ENCODE measurements at regions not wholly inside any gene's neighbourhood (a gene's known extent, or its start where the extent isn't known, plus 50 kb on each side); places are given as distances from the start of the nearest gene placed in this dataset.

DNA sequence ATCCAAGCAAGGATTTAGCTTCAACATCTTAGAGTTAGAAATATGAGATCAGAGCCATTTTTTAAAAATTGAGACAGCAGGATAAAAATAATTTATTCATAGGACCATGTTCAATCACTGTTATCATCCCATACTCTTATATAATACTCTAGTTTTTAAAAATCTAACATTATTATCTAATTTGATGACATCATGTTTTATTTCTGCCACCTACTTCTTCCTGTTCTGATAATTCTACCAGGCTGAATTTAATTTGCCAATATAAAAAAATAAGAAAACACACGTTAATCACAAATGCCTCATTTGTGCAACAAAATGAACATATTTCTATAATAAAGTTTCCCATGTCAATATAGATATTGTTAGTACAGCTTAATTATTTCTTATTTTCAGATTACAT, 621.7 kb downstream of the KCNJ3 start:
- Histone ChIP-seq H3K36me3 (ENCODE audit: insufficient read depth, low read length) (no peaks in the 10 kb centered on the region), H2AFZ (ENCODE audit: low read length) (no peak overlapping the region), H3K27ac (ENCODE audit: low read depth, low read length, poor library complexity, severe bottlenecking) (no peak overlapping the region), H3K79me2 (ENCODE audit: insufficient read depth, low read depth, low read length) (no peaks in the 10 kb centered on the region), H3K4me1 (ENCODE audit: insufficient read depth, low read length, poor library complexity, severe bottlenecking) (no peaks in the 10 kb centered on the region), H3K4me3 (ENCODE audit: low read depth, low read length, poor library complexity, severe bottlenecking) (no peak overlapping the region), H3K9me3 (ENCODE audit: low read length) (no peaks in the 10 kb centered on the region), H4K20me1 (ENCODE audit: insufficient read depth, low read length) (no peaks in the 10 kb centered on the region), H3K9me2 (ENCODE audit: insufficient read depth, low read length) (no peaks in the 10 kb centered on the region), H3K4me2 (ENCODE audit: low read length) (no peak overlapping the region)
- intact Hi-C loops (cut with micrococcal nuclease; ENCODE audit: unreplicated experiment): no loop called here
- CTCF ChIA-PET (ENCODE audit: unreplicated experiment): no interaction called here
- no peak for DNase-seq (ENCODE audit: low spot score)
- no TSS peak for BruUV-seq (replicated peaks)
- TF ChIP-seq, protein P1, sequence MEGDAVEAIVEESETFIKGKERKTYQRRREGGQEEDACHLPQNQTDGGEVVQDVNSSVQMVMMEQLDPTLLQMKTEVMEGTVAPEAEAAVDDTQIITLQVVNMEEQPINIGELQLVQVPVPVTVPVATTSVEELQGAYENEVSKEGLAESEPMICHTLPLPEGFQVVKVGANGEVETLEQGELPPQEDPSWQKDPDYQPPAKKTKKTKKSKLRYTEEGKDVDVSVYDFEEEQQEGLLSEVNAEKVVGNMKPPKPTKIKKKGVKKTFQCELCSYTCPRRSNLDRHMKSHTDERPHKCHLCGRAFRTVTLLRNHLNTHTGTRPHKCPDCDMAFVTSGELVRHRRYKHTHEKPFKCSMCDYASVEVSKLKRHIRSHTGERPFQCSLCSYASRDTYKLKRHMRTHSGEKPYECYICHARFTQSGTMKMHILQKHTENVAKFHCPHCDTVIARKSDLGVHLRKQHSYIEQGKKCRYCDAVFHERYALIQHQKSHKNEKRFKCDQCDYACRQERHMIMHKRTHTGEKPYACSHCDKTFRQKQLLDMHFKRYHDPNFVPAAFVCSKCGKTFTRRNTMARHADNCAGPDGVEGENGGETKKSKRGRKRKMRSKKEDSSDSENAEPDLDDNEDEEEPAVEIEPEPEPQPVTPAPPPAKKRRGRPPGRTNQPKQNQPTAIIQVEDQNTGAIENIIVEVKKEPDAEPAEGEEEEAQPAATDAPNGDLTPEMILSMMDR (conservative IDR thresholded peaks at IDR 0.05; ENCODE audit: low read length): no peak
- TF ChIP-seq EZH2phosphoT487 (IDR thresholded peaks at IDR 0.05; ENCODE audit: borderline replicate concordance, low read depth, low read length): no peak
- POLR2A ChIA-PET: interaction anchor here (0.9 kb wide), 1 partner anchor 66 kb away, joined by 3 read pairs; no protein-coding TSS in a partner anchor

DNA sequence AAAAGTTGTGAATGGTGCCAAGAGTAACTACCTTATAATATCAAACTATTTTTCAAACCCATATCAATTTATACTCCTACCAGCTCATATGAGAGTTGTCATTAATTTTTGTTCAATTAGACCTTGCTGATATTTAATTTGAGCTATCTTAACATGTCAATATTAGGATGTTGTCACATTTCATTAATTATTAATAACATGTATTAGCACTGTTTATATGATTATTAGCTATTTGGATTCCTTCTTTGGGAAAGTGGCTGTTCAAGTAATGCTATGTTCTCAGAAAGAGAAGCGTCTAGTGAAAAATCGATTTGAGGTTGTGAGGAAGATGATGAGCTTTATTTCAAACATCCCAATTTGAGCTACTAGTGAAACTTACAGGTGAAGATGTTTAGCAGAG, 620.2 kb downstream of the KCNJ3 start:
- ChIA-PET POLR2A (no interaction called here), CTCF (ENCODE audit: unreplicated experiment) (no interaction called here)
- no TSS peak for BruUV-seq (replicated peaks)
- Histone ChIP-seq H2AFZ (ENCODE audit: low read length) (no peak overlapping the region), H3K4me2 (ENCODE audit: low read length) (no peak overlapping the region), H3K4me1 (ENCODE audit: insufficient read depth, low read length, poor library complexity, severe bottlenecking) (no peaks in the 10 kb centered on the region), H3K9me3 (ENCODE audit: low read length) (no peaks in the 10 kb centered on the region), H3K79me2 (ENCODE audit: insufficient read depth, low read depth, low read length) (no peaks in the 10 kb centered on the region), H3K36me3 (ENCODE audit: insufficient read depth, low read length) (no peaks in the 10 kb centered on the region), H3K27ac (ENCODE audit: low read depth, low read length, poor library complexity, severe bottlenecking) (no peak overlapping the region), H3K9me2 (ENCODE audit: insufficient read depth, low read length) (no peaks in the 10 kb centered on the region), H4K20me1 (ENCODE audit: insufficient read depth, low read length) (no peaks in the 10 kb centered on the region), H3K4me3 (ENCODE audit: low read depth, low read length, poor library complexity, severe bottlenecking) (no peak overlapping the region)
- no peak for TF ChIP-seq EZH2phosphoT487 (IDR thresholded peaks at IDR 0.05; ENCODE audit: borderline replicate concordance, low read depth, low read length)
- TF ChIP-seq, protein P1 (conservative IDR thresholded peaks at IDR 0.05; ENCODE audit: low read length): no peak
- intact Hi-C loops (cut with micrococcal nuclease; ENCODE audit: unreplicated experiment): no loop called here
- DNase-seq (ENCODE audit: low spot score): no peak

DNA sequence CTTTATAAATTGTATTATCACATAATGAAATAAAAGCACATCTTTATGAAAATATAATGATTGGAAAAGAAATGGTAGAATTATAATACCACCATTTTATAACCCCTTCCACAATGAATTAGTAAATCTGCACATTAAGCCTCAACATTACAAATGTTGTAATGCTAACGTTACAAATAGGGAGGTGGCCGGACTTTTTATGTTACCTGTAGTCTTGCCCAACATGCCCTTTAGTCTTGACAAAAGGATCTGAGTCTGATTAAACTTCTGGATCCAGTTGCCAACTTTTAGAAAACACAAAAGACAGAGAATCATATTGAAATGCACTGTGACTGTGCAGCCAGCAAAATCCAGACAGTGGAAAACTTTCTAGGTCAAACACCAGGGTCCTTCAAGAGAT, 617.3 kb downstream of the KCNJ3 start:
- Histone ChIP-seq H3K4me3 (ENCODE audit: low read depth, low read length, poor library complexity, severe bottlenecking) (no peak overlapping the region), H2AFZ (ENCODE audit: low read length) (no peak overlapping the region), H3K9me2 (ENCODE audit: insufficient read depth, low read length) (no peaks in the 10 kb centered on the region), H4K20me1 (ENCODE audit: insufficient read depth, low read length) (no peaks in the 10 kb centered on the region), H3K79me2 (ENCODE audit: insufficient read depth, low read depth, low read length) (no peaks in the 10 kb centered on the region), H3K4me2 (ENCODE audit: low read length) (no peak overlapping the region), H3K36me3 (ENCODE audit: insufficient read depth, low read length) (no peaks in the 10 kb centered on the region), H3K27ac (ENCODE audit: low read depth, low read length, poor library complexity, severe bottlenecking) (no peak overlapping the region), H3K4me1 (ENCODE audit: insufficient read depth, low read length, poor library complexity, severe bottlenecking) (no peaks in the 10 kb centered on the region), H3K9me3 (ENCODE audit: low read length) (no peaks in the 10 kb centered on the region)
- POLR2A ChIA-PET: interaction anchor here (0.7 to 1.2 kb wide), 2 partner anchors 399 to 967 kb away, joined by 3 read pairs; no protein-coding TSS in a partner anchor
- DNase-seq (ENCODE audit: low spot score): no peak
- no TSS peak for BruUV-seq (replicated peaks)
- TF ChIP-seq, protein P1 (conservative IDR thresholded peaks at IDR 0.05; ENCODE audit: low read length): no peak
- no peak for TF ChIP-seq EZH2phosphoT487 (IDR thresholded peaks at IDR 0.05; ENCODE audit: borderline replicate concordance, low read depth, low read length)
- CTCF ChIA-PET (ENCODE audit: unreplicated experiment): no interaction called here
- intact Hi-C loops (cut with micrococcal nuclease; ENCODE audit: unreplicated experiment): no loop called here
